NCI-H510A (cell line): ENCODE measurements at regions not wholly inside any gene's neighbourhood (a gene's known extent, or its start where the extent isn't known, plus 50 kb on each side); places are given as distances from the start of the nearest gene placed in this dataset.

Source experiments
- DNase-seq: peaks from one replicate; lab custom pipeline; 2025; lab: John Stamatoyannopoulos, UW

GRCh38 chr4:156496797-156497196, 474.8 kb downstream of the PDGFC start:
- DNase-seq = no peak

- DNase-seq = no peak
Observed at GRCh38 chr4:156495836-156496235, 475.8 kb downstream of the PDGFC start.

- no peak for DNase-seq
Observed at GRCh38 chr4:156495091-156495490, 476.5 kb downstream of the PDGFC start.

- no peak for DNase-seq
Observed at GRCh38 chr4:156493858-156494257, 477.7 kb downstream of the PDGFC start.

GRCh38 chr4:156487107-156487506, 484.5 kb downstream of the PDGFC start:
- no peak for DNase-seq

GRCh38 chr4:156481845-156482244, 489.8 kb downstream of the PDGFC start:
- DNase-seq = no peak

- DNase-seq = no peak
Observed at GRCh38 chr4:156477636-156478035, 494.0 kb downstream of the PDGFC start.

- no peak for DNase-seq
Observed at GRCh38 chr4:156476359-156476758, 495.2 kb downstream of the PDGFC start.

- no peak for DNase-seq
Observed at GRCh38 chr4:156475322-156475721, 496.3 kb downstream of the PDGFC start.

- no peak for DNase-seq
Observed at GRCh38 chr4:156473151-156473550, 498.4 kb downstream of the PDGFC start.

- DNase-seq = no peak
Observed at GRCh38 chr4:156472624-156473023, 499.0 kb downstream of the PDGFC start.

- no peak for DNase-seq
Observed at GRCh38 chr4:156459584-156459983, 505.9 kb upstream of the CTSO start.

GRCh38 chr4:156456830-156457229, 503.2 kb upstream of the CTSO start:
- DNase-seq = no peak

GRCh38 chr4:156443488-156443887, 489.8 kb upstream of the CTSO start:
- no peak for DNase-seq

GRCh38 chr4:156442912-156443311, 489.2 kb upstream of the CTSO start:
- no peak for DNase-seq

GRCh38 chr4:156439576-156440200, 486.0 kb upstream of the CTSO start:
- no peak for DNase-seq

- no peak for DNase-seq
Observed at GRCh38 chr4:156437666-156438065, 484.0 kb upstream of the CTSO start.

GRCh38 chr4:156422576-156422975, 468.9 kb upstream of the CTSO start:
- DNase-seq = no peak

- no peak for DNase-seq
Observed at GRCh38 chr4:156420623-156421022, 467.0 kb upstream of the CTSO start.

GRCh38 chr4:156419080-156419685, 465.5 kb upstream of the CTSO start:
- no peak for DNase-seq

- no peak for DNase-seq
Observed at GRCh38 chr4:156414406-156414805, 460.7 kb upstream of the CTSO start.

- no peak for DNase-seq
Observed at GRCh38 chr4:156413239-156414135, 459.8 kb upstream of the CTSO start.

GRCh38 chr4:156411531-156411930, 457.9 kb upstream of the CTSO start:
- DNase-seq = no peak
